OCI-LY3 (cell line): ENCODE measurements at regions not wholly inside any gene's neighbourhood (a gene's known extent, or its start where the extent isn't known, plus 50 kb on each side); places are given as distances from the start of the nearest gene placed in this dataset.

Experiments used
- EZH2phosphoT487 ChIP-seq: fragments of 200-600 bp; shearing (Covaris generic); IDR thresholded peaks from 2 replicates; pipeline ENCODE4 v1.6.1; 2018; ENCODE audit warnings: antibody characterized with exemption, mixed run types, low read depth
- TF ChIP-seq, protein P1 (sequence below): fragments of 200-600, 300-600 bp; sonication (generic); IDR thresholded peaks from 2 replicates; pipeline ENCODE4 v1.5.1; 2014; ENCODE audit warnings: antibody characterized with exemption, low read length, low read depth

DNA sequence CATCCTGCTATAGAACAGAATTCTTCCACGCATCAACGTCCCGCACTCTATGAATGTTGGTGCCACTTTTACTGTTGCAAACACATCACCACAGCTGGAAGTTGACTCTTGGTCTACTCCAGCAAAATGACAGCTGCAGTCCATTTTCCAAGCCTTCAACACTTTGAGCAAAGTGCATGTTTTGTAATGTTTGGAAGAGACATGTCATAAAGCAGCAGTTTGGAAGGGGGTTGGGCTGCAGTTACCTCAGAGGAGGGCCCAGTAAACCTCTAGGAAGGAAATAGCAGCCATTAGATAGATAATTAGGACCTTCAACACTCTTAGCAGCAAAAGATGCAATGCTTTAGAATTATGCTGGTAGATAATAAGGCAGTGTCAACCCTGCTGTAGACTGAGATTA is 323.6 kb downstream of the TDRD3 start:
- TF ChIP-seq, protein P1, sequence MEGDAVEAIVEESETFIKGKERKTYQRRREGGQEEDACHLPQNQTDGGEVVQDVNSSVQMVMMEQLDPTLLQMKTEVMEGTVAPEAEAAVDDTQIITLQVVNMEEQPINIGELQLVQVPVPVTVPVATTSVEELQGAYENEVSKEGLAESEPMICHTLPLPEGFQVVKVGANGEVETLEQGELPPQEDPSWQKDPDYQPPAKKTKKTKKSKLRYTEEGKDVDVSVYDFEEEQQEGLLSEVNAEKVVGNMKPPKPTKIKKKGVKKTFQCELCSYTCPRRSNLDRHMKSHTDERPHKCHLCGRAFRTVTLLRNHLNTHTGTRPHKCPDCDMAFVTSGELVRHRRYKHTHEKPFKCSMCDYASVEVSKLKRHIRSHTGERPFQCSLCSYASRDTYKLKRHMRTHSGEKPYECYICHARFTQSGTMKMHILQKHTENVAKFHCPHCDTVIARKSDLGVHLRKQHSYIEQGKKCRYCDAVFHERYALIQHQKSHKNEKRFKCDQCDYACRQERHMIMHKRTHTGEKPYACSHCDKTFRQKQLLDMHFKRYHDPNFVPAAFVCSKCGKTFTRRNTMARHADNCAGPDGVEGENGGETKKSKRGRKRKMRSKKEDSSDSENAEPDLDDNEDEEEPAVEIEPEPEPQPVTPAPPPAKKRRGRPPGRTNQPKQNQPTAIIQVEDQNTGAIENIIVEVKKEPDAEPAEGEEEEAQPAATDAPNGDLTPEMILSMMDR: no peak
- no peak for TF ChIP-seq EZH2phosphoT487
